Suppressor macrophage treated with lipopolysaccharide for 4 hours (primary cell): ENCODE measurements at regions not wholly inside any gene's neighbourhood (a gene's known extent, or its start where the extent isn't known, plus 50 kb on each side); places are given as distances from the start of the nearest gene placed in this dataset.
"Not testable (repeated sequence)": the region's sequence is repeated elsewhere in the genome, so short reads cannot be mapped to it uniquely, and the experiment has no call there.

Experiments
- DNase-seq: peaks from one replicate; pipeline ENCODE4 v3.0.0-alpha.2; 2020

GRCh38 chr1:182003953-182004586 is 57.4 kb downstream of the ZNF648 start:
- DNase-seq = no peak

GRCh38 chr1:182003025-182003725 is 58.3 kb downstream of the ZNF648 start:
- no peak for DNase-seq

- no peak for DNase-seq
Observed at GRCh38 chr1:182002570-182002969, 58.9 kb downstream of the ZNF648 start.

- no peak for DNase-seq
Observed at GRCh38 chr1:181998858-181999257, 62.7 kb downstream of the ZNF648 start.

- no peak for DNase-seq
Observed at GRCh38 chr1:181992072-181992471, 69.4 kb downstream of the ZNF648 start.

GRCh38 chr1:181990728-181991127 is 70.8 kb downstream of the ZNF648 start:
- DNase-seq = no peak

GRCh38 chr1:181989261-181989920 is 72.1 kb downstream of the ZNF648 start:
- DNase-seq = no peak

- no peak for DNase-seq
Observed at GRCh38 chr1:181987996-181988395, 73.5 kb downstream of the ZNF648 start.

GRCh38 chr1:181987334-181987895 is 74.1 kb downstream of the ZNF648 start:
- DNase-seq = no peak

- no peak for DNase-seq
Observed at GRCh38 chr1:181986907-181987305, 74.6 kb downstream of the ZNF648 start.

- DNase-seq = no peak
Observed at GRCh38 chr1:181985936-181986906, 75.3 kb downstream of the ZNF648 start.

GRCh38 chr1:181985281-181985680 is 76.2 kb downstream of the ZNF648 start:
- DNase-seq = no peak

GRCh38 chr1:181984006-181984405 is 77.5 kb downstream of the ZNF648 start:
- DNase-seq = no peak

- no peak for DNase-seq
Observed at GRCh38 chr1:181981821-181982220, 79.7 kb downstream of the ZNF648 start.

- no peak for DNase-seq
Observed at GRCh38 chr1:181972256-181972655, 89.3 kb downstream of the ZNF648 start.

GRCh38 chr1:181971424-181971823 is 90.1 kb downstream of the ZNF648 start:
- DNase-seq = no peak

- DNase-seq = no peak
Observed at GRCh38 chr1:181969902-181970301, 91.6 kb downstream of the ZNF648 start.

- not testable (repeated sequence) for DNase-seq
Observed at GRCh38 chr1:181954696-181955095, 106.8 kb downstream of the ZNF648 start.

GRCh38 chr1:181954178-181954577 is 107.3 kb downstream of the ZNF648 start:
- DNase-seq = not testable (repeated sequence)

- DNase-seq = no peak
Observed at GRCh38 chr1:181953596-181953995, 107.9 kb downstream of the ZNF648 start.

GRCh38 chr1:181951213-181951612 is 110.3 kb downstream of the ZNF648 start:
- DNase-seq = no peak

GRCh38 chr1:181949500-181949899 is 112.0 kb downstream of the ZNF648 start:
- DNase-seq = no peak

GRCh38 chr1:181948372-181948771 is 113.1 kb downstream of the ZNF648 start:
- DNase-seq = no peak
